Common myeloid progenitor, CD34-positive (primary cell): ENCODE measurements at regions not wholly inside any gene's neighbourhood (a gene's known extent, or its start where the extent isn't known, plus 50 kb on each side); places are given as distances from the start of the nearest gene placed in this dataset.

Source experiments
- CTCF ChIA-PET: fragments of 350-600 bp; sonication (Branson Sonifier 250); formaldehyde crosslinking; loops from one replicate; lab custom pipeline; 2021; ENCODE audit warnings: antibody characterized with exemption; lab: Charles Lee
- POLR2A ChIA-PET: fragments of 350-600 bp; sonication (Branson Sonifier 250); formaldehyde crosslinking; loops from one replicate; lab custom pipeline; 2021; ENCODE audit warnings: antibody characterized with exemption; lab: Charles Lee
- DNase-seq, 3 donors: peaks; one replicate each; pipeline versions ENCODE4 v3.0.0 to v3.0.0-alpha.2; 2013
- H3K27ac ChIP-seq, 2 experiments: 1 replicate in 1 of 2; 2 replicates in 1 of 2; pipeline ENCODE4 v1.7.0; 2013; ENCODE audit warnings: inconsistent platforms in 2 of 2, low read length in 2 of 2, mild to moderate bottlenecking in 2 of 2, low read depth in 1 of 2, moderate library complexity in 1 of 2; ENCODE audit not compliant: severe bottlenecking in 2 of 2, insufficient read depth in 1 of 2, poor library complexity in 1 of 2
- H3K27me3 ChIP-seq, 5 experiments: replicated peaks in 2 of 5; 1 replicate in 3 of 5; 2 replicates in 2 of 5; pipeline versions ENCODE4 v1.6.1 to v1.7.0; 2013; ENCODE audit warnings: low read length in 4 of 5, mild to moderate bottlenecking in 2 of 5, moderate library complexity in 2 of 5, inconsistent platforms in 1 of 5; ENCODE audit not compliant: insufficient read depth in 5 of 5, control insufficient read depth in 4 of 5
- H3K36me3 ChIP-seq, 4 experiments: 1 replicate in 2 of 4; 2 replicates in 2 of 4; pipeline versions ENCODE4 v1.6.1 to v1.7.0; 2013; ENCODE audit warnings: low read length in 3 of 4, control low read depth in 1 of 4, mild to moderate bottlenecking in 1 of 4; ENCODE audit not compliant: control insufficient read depth in 4 of 4, insufficient read depth in 4 of 4
- H3K4me1 ChIP-seq, 4 experiments: 1 replicate in 3 of 4; 2 replicates in 1 of 4; pipeline versions ENCODE4 v1.6.1 to v1.7.1; 2013; ENCODE audit warnings: low read length in 3 of 4, mild to moderate bottlenecking in 3 of 4, control low read depth in 1 of 4, inconsistent platforms in 1 of 4, moderate library complexity in 1 of 4; ENCODE audit not compliant: control insufficient read depth in 4 of 4, insufficient read depth in 4 of 4; ENCODE audit errors: control extremely low read depth in 1 of 4
- H3K4me3 ChIP-seq, 7 experiments: 1 replicate in 4 of 7; 2 replicates in 3 of 7; pipeline versions ENCODE4 v1.5.1 to v1.7.0; 2013; ENCODE audit warnings: mild to moderate bottlenecking in 7 of 7, low read length in 6 of 7, moderate library complexity in 6 of 7, inconsistent platforms in 2 of 7, low read depth in 2 of 7, control low read depth in 1 of 7; ENCODE audit not compliant: insufficient read depth in 4 of 7, control insufficient read depth in 1 of 7; ENCODE audit errors: extremely low read depth in 1 of 7
- H3K9me3 ChIP-seq, 5 experiments: 1 replicate in 4 of 5; 2 replicates in 1 of 5; pipeline versions ENCODE4 v1.6.1 to v1.7.1; 2013; ENCODE audit warnings: low read length in 4 of 5, mild to moderate bottlenecking in 2 of 5, inconsistent platforms in 1 of 5, low read depth in 1 of 5, moderate library complexity in 1 of 5; ENCODE audit not compliant: control insufficient read depth in 4 of 5, insufficient read depth in 2 of 5; ENCODE audit errors: control extremely low read depth in 1 of 5
- WGBS: methylation state at CpG from one replicate; pipeline ENCODE4 v1.1.5; 2013; ENCODE audit not compliant: insufficient coverage; 5-methylcytosine and 5-hydroxymethylcytosine counted together

- no peak overlapping the region for H3K27ac ChIP-seq
- ChIA-PET CTCF (no interaction called here), POLR2A (no interaction called here)
- 59% methylated on average over 22 of the region's 23 CpGs for WGBS
- H3K36me3 ChIP-seq, result no peaks in the 10 kb centered on the region
- H3K4me3 ChIP-seq, result no peak overlapping the region
- H3K27me3 ChIP-seq, result peaks cover 0 to 19% (median 1%) of the 10 kb centered on the region in 5 experiments
- no peak for DNase-seq
- peaks cover 0 to 2% (median 0%) of the 10 kb centered on the region in 5 experiments for H3K9me3 ChIP-seq
- H3K4me1 ChIP-seq, result no peaks in the 10 kb centered on the region
These were observed 214.0 kb upstream of the SOX1 start for GRCh38 chr13:111852725-111853518.

GRCh38 chr13:111853721-111854120 is 213.2 kb upstream of the SOX1 start:
- H3K27me3 ChIP-seq, result peaks cover 0 to 13% (median 0%) of the 10 kb centered on the region in 5 experiments
- 87% methylated on average over 9 of the region's 12 CpGs for WGBS
- ChIA-PET CTCF (no interaction called here), POLR2A (no interaction called here)
- H3K9me3 ChIP-seq, result no peaks in the 10 kb centered on the region
- no peak for DNase-seq
- no peak overlapping the region for H3K4me3 ChIP-seq
- no peak overlapping the region for H3K27ac ChIP-seq
- H3K36me3 ChIP-seq, result no peaks in the 10 kb centered on the region
- H3K4me1 ChIP-seq, result no peaks in the 10 kb centered on the region

- no peak overlapping the region for H3K4me3 ChIP-seq
- no peak overlapping the region for H3K27ac ChIP-seq
- H3K4me1 ChIP-seq, result no peaks in the 10 kb centered on the region
- WGBS, result 78% methylated on average over 13 of the region's 13 CpGs
- no peak for DNase-seq
- peaks cover 0 to 13% (median 0%) of the 10 kb centered on the region in 5 experiments for H3K27me3 ChIP-seq
- POLR2A ChIA-PET, result no interaction called here
- H3K9me3 ChIP-seq, result no peaks in the 10 kb centered on the region
- H3K36me3 ChIP-seq, result no peaks in the 10 kb centered on the region
- CTCF ChIA-PET, result no interaction called here
These were observed 212.5 kb upstream of the SOX1 start for GRCh38 chr13:111854403-111854802.

GRCh38 chr13:111855191-111855590 is 211.8 kb upstream of the SOX1 start:
- 80% methylated on average over 3 of the region's 8 CpGs for WGBS
- no peak for DNase-seq
- H3K36me3 ChIP-seq, result no peaks in the 10 kb centered on the region
- no peaks in the 10 kb centered on the region for H3K9me3 ChIP-seq
- H3K4me3 ChIP-seq, result no peak overlapping the region
- H3K27ac ChIP-seq, result no peak overlapping the region
- peaks cover 0 to 13% (median 0%) of the 10 kb centered on the region in 5 experiments for H3K27me3 ChIP-seq
- H3K4me1 ChIP-seq, result no peaks in the 10 kb centered on the region
- POLR2A ChIA-PET, result no interaction called here
- CTCF ChIA-PET, result no interaction called here

GRCh38 chr13:111855786-111856185 is 211.2 kb upstream of the SOX1 start:
- no peak overlapping the region for H3K4me3 ChIP-seq
- H3K9me3 ChIP-seq, result peaks cover 0 to 3% (median 0%) of the 10 kb centered on the region in 5 experiments
- POLR2A ChIA-PET, result no interaction called here
- CTCF ChIA-PET, result no interaction called here
- no peak overlapping the region for H3K27ac ChIP-seq
- H3K36me3 ChIP-seq, result no peaks in the 10 kb centered on the region
- no peaks in the 10 kb centered on the region for H3K4me1 ChIP-seq
- DNase-seq, result no peak
- WGBS, result 92% methylated on average over 7 of the region's 8 CpGs
- peaks cover 0 to 13% (median 0%) of the 10 kb centered on the region in 5 experiments for H3K27me3 ChIP-seq

GRCh38 chr13:111856571-111856970 is 210.4 kb upstream of the SOX1 start:
- CTCF ChIA-PET, result no interaction called here
- DNase-seq, result no peak

GRCh38 chr13:111857336-111857735 is 209.6 kb upstream of the SOX1 start:
- POLR2A ChIA-PET, result no interaction called here
- Histone ChIP-seq H3K9me3 (peaks cover 0 to 8% (median 0%) of the 10 kb centered on the region in 5 experiments), H3K4me3 (no peak overlapping the region), H3K27me3 (peaks cover 0 to 13% (median 0%) of the 10 kb centered on the region in 5 experiments), H3K27ac (no peak overlapping the region), H3K4me1 (no peaks in the 10 kb centered on the region), H3K36me3 (no peaks in the 10 kb centered on the region)
- no peak for DNase-seq
- CTCF ChIA-PET, result no interaction called here
- 92% methylated on average over 15 of the region's 18 CpGs for WGBS

More at GRCh38 chr13:111856571-111856970, 210.4 kb upstream of the SOX1 start:
- Histone ChIP-seq H3K9me3 (peaks cover 0 to 3% (median 0%) of the 10 kb centered on the region in 5 experiments), H3K4me1 (no peaks in the 10 kb centered on the region), H3K4me3 (no peak overlapping the region), H3K27ac (no peak overlapping the region), H3K36me3 (no peaks in the 10 kb centered on the region), H3K27me3 (peaks cover 0 to 13% (median 0%) of the 10 kb centered on the region in 5 experiments)
- 93% methylated on average over 11 of the region's 11 CpGs for WGBS
- POLR2A ChIA-PET, result no interaction called here
